B cell (primary cell): ENCODE measurements at regions not wholly inside any gene's neighbourhood (a gene's known extent, or its start where the extent isn't known, plus 50 kb on each side); places are given as distances from the start of the nearest gene placed in this dataset.

Experiments used
- EZH2 ChIP-seq: IDR thresholded peaks from 2 replicates; pipeline ENCODE4 v1.6.1; 2012; ENCODE audit warnings: borderline replicate concordance, low read depth, mild to moderate bottlenecking, moderate library complexity, low read length; ENCODE audit not compliant: insufficient read depth, poor library complexity, severe bottlenecking
- TF ChIP-seq, protein P1 (sequence below): fragments of 200-600 bp; IDR thresholded peaks from one replicate; pipeline ENCODE4 v1.8.0; 2022; ENCODE audit warnings: antibody characterized with exemption, mild to moderate bottlenecking

DNA sequence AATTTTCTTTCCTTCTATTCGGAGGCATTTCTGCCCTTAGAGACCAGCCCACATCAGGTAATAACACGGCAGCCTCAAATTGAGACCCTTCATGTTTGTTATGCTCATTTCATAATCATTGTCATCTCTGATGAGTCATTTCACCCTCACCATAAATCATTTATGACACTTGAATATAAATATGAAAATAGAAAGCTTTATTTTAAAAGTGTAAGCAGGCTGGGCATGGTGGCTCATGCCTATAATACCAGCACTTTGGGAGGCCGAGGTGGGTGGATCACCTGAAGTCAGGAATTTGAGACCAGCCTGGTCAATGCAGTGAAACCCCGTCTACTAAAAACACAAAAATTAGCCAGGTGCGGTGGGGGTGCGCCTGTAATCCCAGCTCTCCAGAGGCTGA, 57.4 kb upstream of the EGFR start:
- TF ChIP-seq, protein P1, sequence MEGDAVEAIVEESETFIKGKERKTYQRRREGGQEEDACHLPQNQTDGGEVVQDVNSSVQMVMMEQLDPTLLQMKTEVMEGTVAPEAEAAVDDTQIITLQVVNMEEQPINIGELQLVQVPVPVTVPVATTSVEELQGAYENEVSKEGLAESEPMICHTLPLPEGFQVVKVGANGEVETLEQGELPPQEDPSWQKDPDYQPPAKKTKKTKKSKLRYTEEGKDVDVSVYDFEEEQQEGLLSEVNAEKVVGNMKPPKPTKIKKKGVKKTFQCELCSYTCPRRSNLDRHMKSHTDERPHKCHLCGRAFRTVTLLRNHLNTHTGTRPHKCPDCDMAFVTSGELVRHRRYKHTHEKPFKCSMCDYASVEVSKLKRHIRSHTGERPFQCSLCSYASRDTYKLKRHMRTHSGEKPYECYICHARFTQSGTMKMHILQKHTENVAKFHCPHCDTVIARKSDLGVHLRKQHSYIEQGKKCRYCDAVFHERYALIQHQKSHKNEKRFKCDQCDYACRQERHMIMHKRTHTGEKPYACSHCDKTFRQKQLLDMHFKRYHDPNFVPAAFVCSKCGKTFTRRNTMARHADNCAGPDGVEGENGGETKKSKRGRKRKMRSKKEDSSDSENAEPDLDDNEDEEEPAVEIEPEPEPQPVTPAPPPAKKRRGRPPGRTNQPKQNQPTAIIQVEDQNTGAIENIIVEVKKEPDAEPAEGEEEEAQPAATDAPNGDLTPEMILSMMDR = no peak
- TF ChIP-seq EZH2 = no peak
